ENCODE measurements at regions not wholly inside any gene's neighbourhood (a gene's known extent, or its start where the extent isn't known, plus 50 kb on each side); places are given as distances from the start of the nearest gene placed in this dataset.

- no peak for DNase-seq (ENCODE audit: low spot score)
These were observed 60.6 kb upstream of the STX18 start for GRCh38 chr4:4602468-4602867.

DNA sequence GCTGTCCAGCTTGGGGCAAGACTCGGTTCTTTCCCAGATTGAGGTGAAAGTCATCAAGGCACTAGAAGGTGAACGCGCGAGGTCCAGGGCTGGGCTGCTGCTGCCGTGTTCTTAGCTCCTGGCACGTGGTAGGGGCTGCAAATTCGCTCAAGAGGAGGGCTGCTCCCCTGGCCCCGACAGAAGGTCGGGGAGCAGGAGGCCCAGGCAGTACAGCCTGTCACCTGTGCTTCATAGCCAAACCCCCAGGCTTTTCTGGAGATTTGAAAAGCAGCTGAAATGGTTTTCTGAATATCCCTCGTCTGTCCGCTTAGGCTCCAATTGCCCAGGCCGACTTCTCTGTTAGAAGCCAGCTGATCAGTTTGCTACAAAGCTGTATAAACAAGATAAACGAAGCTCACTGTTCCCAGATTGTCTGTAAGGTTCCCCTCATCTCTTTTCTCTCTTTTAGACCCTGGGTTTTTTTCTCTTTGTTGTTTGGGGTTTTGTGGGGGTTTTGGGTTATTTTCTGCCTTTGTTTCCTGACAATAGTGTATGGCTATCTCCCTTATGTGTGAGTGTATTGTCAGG is 60.0 kb upstream of the STX18 start:
- no peak for DNase-seq (ENCODE audit: low spot score)

DNA sequence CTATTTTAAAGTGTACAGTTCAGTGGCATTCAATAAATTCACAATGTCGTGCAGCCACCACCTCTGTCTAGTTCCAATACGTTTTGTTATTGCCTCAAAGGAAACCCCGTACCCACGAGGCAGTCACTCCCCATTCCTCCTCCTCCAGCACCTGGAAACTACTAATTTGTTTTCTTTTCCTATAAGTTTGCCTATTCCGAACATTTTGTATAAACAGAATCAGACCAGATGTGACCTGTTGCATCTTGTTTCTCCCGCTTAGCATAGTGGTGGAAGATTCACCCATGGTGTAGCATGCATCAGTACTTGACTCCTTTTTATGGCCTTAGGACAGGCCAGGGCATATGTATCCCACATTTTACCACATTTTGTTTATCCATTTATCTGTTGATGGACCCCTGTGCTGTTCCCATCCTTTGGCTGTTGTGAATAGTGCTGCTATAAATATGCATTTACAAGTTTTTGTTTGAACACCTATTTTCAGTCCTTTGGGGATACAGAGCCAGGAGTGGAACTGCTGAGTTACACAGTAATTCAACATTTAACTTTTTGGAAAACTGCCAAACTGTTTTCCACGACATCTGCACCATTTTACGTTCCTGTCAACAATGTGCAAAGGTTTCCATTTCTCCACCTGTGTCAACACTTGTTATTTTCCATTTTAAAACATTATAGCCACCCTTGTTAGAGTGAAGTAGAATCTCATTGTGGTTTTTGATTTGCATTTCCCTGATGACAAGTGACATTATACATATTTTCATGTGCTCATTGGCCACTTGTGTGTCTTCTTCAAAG is 57.8 kb upstream of the STX18 start:
- DNase-seq (ENCODE audit: low spot score), result no peak

- no peak for DNase-seq (ENCODE audit: low spot score)
These were observed 57.1 kb upstream of the STX18 start for GRCh38 chr4:4598851-4599411.

GRCh38 chr4:4596720-4597119 is 54.9 kb upstream of the STX18 start:
- no peak for DNase-seq (ENCODE audit: low spot score)

DNA sequence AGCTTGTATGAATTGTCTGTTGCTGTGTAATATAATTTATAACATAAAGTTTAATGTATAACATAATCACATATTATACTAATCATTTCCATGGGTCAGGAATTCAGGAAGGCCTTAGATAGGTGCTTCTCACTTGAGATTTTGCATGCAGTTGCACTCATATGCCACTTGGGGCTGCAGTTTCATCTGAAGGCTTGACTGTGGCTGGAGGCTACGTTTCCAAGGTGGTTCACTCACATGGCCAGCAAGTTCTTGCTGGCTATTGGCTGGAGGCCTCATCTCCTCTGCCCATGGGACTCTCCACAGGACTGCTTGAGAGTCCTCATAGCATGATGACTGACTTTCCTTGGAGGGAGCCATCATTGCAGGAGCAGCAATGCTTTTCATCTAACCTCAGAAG is 53.4 kb upstream of the STX18 start:
- DNase-seq (ENCODE audit: low spot score), result no peak

DNA sequence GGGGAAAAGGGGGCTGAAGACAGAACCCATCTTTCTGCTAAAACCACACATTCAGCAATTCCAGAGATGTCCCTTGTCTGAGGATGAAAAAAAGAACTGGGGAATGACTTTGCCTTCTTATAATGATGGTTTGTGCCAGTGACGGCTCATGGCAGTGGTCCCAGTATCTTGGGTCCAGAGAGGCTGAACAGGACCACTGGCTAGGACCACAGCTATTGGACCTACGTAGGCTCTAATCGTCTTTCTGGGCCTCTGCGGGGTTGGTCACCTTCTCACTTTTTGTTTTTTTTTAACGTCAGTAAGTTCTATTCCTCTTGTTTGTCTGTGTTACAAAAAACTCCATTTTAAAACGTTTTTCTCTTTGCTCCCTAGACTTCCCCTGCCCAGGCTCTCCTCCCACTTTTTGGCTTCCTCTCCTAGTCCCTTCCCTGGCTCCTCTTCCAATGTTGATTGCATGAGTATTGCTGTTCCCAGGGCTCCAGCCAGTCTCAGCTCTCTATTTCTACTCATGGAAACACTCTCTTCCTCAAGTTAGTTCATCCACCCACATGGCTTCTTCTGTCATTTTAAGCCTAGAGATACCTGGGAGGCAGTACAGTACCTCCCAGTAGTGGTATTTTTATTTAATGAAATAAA is 52.6 kb upstream of the STX18 start:
- DNase-seq (ENCODE audit: low spot score), result no peak

DNA sequence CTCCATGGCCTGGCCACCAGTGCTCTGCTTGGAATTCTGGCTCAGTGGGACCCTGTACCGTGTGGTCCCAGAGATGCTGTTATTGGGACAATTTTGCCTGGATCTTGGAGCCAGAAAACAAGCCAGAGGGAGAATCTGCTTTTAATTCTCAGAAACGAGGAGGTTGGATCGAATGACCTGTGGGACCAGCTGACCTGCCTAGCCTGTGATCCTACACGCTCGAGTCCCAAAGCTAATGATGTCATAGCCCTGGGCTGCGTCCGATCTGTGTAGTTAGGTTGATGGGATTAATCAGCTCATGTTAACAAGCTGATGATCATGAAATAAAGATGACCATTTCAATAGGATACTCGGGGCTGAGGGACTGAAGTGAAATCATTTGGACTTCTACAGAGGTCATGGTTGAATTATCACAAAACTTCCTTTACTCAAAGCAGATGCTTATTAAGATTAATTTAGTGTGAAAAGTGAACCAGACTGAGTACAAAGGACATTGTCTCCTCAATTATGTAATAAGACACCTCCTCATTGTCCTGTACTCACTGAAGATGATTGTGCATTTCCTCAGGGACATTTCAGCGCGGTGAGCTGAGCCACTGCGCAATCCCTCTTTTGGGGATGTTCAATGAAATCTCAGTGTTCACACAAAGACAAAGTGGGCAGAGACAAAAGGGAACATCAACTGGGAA is 51.9 kb upstream of the STX18 start:
- no peak for DNase-seq (ENCODE audit: low spot score)

- no peak for DNase-seq (ENCODE audit: low spot score)
These were observed 50.6 kb upstream of the STX18 start for GRCh38 chr4:4592414-4592813.
